OCI-M1 (cell line): ENCODE measurements at regions not wholly inside any gene's neighbourhood (a gene's known extent, or its start where the extent isn't known, plus 50 kb on each side); places are given as distances from the start of the nearest gene placed in this dataset.
"Not testable (repeated sequence)": the region's sequence is repeated elsewhere in the genome, so short reads cannot be mapped to it uniquely, and the experiment has no call there.

Experiments used
- DNase-seq: peaks from one replicate; lab custom pipeline; 2025; lab: John Stamatoyannopoulos, UW

DNA sequence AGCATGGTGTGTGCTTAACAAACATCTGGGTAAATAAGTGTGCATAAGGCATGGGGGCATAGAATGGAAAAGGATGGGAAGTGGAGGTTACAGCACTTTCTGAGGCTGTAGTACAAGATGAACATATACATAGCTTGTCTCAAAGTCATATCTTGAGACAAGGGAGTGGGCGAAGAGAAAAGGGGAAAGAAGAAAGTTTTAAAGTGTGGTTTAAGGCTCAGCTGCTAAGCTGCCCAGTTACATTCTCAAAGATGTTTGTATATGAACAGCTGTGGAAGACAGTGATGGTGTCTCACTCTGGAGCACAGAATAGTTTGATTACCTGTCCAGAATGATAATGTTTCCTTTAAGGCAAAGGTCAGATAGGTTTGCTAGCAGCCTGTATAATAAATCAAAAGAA lies 61.9 kb upstream of the LANCL2 start:
- no peak for DNase-seq

DNA sequence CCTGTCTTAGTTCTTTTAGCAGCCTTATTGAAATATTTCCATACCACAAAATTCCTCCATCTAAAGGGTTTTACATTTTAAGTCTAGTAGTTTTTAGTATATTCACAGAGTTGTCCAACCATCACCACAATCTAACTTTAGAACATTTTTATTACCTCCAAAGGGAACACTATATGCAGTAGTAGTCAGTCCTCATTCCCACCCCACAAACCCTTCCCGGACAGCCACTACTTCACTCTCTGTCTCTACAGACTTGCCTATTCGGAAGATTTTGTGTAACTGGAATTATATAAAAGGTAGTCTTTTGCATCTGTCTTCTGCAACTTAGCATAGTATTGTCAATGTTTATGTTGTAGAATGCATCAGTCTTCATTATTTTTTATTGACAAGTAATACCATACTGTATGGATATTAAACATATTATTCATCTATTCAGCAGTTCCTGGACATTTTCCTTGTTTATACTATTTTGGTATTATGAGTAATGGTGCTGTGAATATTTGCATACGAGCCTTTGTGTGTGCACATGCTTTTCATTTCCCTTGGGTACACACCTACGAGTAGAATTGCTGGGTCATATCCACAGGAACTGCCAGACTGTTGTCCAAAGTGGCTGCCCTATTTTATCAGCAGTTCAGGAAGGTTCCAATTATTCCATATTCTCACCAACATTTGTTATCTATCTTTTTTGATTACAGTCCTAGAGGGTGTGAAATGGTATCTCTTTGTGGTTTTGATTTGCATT lies 60.9 kb upstream of the LANCL2 start:
- no peak for DNase-seq

DNA sequence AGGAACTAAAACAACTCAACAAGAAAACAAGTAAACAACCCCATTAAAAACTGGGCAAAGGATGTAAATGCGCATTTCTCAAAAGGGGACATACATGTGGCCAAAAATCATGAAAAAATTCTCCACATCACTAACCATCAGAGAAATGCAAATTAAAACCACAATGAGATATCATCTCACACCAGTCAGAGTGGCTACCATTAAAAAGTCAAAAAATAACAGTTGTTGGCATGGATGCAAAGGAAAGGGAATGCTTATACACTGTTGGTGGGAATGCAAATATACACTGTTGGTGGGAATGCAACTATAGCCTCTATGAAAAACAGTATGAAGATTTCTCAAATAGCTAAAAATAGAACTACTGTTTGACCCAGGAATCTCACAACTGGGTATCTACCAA lies 60.0 kb upstream of the LANCL2 start:
- DNase-seq, result no peak

DNA sequence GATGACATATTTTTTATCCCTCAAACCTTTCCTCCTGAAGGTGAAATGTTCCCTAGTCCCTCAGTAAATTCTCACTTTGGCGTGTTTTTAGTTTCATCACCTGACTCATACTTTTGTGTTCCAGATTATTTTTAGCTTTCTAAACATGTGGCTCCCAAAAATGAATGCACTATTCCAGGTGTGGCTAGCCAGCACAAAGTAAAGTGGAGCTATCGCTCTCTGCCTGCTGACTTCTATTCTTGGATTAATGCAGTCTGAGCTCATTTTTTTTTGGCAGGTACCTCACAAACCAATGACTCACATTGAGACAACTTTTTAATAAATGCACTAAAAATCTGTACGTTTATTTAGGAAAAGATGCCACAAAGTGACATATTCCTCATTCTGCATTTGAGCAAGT lies 58.8 kb upstream of the LANCL2 start:
- no peak for DNase-seq

DNA sequence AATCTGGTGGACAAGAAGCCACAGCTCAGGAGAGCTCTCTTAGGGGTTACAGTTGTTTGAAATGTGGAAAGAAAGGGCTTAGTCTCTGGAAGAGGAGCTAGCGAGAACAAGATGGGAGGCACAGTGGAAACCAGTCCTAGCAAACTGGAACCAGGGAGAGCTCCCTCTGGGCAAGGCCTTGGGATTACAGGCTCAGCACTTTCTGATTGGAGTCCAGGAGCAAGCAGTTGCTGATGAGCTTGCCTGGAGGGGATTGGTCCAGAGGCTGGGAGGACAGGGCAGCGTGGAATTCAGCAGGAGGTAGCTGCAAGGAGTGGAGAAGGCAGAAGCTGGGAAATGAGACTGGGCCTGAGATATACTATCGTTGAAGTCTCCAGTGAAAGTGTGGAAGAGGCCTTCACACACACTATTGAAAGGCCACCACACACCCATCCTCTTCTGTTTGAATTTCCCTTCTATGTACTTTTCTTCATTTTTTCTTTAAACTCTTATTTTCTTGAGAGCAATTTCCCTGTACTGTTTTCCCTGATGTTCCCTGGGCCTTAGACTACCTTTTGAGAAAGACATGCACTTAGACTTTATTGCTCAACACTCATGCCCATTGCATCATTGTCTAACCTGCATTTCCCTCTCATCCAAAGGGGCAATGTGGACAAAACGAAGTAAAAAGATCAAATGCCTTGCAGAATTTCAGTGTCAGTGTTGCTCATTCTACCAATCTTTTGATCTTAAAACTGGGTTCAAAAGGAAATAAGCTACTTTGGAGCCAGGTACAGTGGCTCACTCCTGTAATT lies 57.8 kb upstream of the LANCL2 start:
- DNase-seq, result no peak

DNA sequence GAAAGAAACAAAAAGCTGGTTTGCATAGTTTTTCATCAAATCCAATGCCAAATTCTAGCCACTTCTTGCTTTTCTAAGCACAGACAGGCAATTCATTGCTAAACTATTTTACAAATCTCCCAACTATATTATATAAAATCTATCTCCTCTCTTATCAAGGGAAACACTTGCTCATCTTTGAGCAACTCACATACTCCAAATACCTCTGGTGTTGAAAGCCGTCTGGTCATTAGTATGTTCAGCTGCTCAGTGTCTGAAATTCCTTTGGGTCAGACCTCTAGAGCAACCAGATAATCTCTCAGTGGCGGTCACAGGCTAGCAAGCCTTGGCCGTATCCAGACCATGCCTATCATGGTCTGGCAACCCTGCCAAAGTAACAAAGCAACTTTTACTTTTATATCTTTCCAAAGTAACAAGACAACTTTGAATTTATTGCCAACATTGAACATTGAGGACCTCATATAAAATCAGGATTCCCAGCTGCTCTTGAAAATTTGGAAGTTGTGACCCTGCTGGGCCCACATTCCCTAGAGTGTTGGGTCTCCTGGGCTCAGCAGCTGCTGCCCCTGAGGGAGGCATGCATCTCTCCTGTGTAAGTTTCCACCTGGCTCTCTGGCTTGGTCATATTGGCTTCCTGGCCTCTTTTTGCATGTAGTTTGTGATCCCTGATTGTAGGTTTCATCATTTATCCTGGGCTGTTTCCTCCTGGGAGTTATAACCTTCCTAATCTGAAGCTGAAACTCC lies 56.8 kb upstream of the LANCL2 start:
- DNase-seq, result no peak

DNA sequence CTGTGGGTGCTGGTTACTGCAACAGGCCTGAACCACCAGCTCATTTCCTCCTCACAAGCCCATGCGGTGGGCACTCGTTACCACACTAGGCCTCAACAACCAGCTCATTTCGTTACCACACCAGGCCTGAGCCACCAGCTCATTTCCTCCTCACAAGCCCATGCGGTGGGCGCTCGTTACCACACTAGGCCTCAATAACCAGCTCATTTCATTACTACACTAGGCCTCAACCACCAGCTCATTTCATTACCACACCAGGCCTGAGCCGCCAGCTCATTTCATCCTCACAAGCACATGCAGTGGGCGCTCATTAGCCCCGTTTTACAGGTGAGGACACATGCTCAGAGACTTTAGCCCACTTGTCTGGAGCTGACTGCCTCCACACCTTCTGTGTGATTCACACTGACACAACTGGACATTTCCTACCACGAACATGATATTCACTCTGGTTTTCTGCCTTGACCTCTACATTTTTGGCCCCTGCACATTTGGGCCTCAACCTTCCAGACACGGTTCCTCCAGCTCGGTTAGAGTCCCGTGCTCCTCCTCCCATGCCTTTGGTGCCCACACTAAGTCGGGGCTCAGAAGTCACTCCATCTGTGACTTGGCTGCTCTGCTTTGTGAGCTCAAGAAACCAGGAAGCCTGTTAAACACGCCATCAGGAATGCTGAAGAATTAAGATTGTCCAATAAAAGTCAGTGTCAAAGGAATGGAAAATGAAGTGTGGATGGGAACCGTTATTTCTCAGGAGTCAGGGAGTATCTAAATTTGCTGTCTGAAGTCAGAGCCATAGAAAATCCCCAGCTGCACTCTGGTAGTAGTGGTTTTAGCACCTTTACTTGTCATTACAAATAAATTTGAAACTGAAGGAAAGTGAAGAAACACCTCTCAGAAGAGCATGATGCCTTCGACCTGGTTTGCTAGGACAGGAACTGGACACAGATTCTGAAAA lies 55.8 kb upstream of the LANCL2 start:
- no peak for DNase-seq

DNA sequence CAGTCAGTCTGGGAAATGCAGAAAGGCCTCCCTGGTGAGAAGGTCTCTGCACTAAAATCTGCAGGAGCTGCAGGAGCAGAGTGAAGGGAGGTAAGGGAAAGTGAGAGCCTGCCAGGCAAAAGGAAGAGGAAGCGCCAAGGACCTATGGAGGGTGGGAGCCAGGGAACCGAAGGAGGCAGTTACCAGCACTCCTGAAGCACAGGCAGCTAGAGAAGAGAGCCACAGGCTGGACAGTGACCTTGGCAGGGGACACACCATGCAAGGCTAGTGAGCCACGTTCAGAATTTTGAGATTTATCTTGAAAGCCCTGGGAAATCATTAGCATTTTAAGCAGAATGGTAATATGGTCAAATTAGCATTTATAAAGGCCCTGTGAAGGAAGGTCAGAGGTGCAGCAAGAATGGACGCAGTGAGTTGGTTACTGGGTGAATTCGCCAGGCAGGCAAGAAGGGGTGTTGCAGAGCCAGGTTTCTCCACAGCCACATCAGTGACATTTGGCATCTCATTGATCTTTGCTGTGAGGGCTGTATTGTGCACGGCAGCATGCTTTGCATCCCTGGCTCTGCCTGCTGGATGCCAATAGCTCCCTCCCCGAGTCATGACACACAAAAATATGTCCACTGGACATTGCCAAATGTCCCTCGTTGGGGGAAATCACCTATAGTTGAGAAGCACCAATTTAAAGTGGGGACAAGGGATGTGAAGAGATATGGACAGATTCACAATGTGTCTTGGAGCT lies 54.7 kb upstream of the LANCL2 start:
- no peak for DNase-seq

DNA sequence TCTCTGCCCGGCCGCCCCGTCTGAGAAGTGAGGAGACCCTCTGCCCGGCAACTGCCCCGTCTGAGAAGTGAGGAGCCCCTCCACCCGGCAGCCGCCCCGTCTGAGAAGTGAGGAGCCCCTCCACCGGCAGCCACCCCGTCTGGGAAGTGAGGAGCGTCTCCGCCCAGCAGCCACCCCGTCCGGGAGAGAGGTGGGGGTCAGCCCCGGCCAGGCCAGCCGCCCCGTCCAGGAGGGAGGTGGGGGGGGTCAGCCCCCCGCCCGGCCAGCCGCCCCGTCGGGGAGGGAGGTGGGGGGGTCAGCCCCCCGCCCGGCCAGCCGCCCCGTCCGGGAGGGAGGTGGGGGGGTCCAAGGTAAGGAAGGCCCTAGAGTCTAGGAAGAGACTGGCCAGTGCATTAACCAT lies 53.2 kb upstream of the LANCL2 start:
- not testable (repeated sequence) for DNase-seq

DNA sequence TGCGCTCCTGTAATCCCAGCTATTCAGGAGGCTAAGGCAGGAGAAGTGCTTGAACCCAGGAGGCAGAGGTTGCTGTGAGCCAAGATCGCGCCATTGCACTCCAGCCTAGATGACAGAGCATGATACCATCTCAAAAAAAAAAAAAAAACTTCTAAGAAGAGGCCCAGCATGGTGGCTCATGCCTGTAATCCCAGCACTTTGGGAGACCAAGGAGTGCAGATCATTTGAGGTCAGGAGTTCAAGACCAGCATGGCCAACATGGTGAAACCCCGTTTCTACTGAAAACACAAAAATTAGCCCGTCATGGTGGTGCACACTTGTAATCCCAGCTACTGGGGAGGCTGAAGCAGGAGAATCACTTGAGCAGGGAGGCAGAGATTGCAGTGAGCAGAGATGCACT lies 51.5 kb upstream of the LANCL2 start:
- not testable (repeated sequence) for DNase-seq

DNA sequence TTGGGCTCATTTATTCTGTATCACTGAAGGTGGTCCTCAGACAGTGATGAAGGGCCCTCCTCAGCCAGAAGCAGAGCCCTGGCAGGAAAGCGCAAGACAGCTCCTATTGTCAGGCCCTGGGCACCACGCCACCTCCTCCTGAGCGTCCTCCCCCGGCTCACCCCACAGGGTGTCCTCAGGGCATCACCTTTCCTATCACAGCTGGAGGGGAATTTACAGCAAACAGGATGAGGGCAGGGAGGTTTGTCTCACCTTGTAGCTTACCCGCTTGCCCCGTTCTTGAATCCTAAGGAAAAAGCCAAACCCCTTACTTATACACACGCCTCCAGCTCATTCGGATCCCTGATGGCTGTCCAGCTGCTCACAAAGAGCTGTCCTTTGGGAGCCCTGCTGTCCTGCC lies 50.2 kb upstream of the LANCL2 start:
- no peak for DNase-seq
